ENCODE measurements at regions not wholly inside any gene's neighbourhood (a gene's known extent, or its start where the extent isn't known, plus 50 kb on each side); places are given as distances from the start of the nearest gene placed in this dataset.
A peak's percentile ranks its signal among the peaks of the same experiment; 100 is the strongest.
"Not testable (repeated sequence)": the region's sequence is repeated elsewhere in the genome, so short reads cannot be mapped to it uniquely, and the experiment has no call there.

DNA sequence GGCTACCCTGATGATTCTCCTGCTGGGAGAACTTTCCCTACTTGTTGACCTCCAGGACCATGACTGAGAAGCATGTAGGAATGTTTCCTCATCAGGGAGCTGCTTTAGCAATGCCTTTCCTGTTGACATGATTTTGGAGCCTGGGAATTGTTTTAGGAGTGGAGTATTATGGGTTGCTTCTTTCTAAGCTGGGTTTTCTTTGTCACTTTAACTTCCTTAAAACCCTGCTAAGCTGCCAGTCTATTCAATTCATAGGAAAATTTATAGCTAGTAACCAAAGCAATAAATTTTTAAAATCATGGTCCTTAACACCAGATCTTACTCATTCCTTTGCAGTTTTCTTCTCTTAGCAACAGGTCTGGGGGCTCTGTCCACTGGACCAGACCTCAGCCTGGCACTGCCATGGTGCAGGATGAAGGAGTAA lies 125.6 kb upstream of the TACR1 start:
- peak; percentile 4 for DNase-seq (ENCODE audit: low spot score)

GRCh38 chr2:75324141-75324540 lies 124.8 kb upstream of the TACR1 start:
- DNase-seq (ENCODE audit: low spot score): no peak

DNA sequence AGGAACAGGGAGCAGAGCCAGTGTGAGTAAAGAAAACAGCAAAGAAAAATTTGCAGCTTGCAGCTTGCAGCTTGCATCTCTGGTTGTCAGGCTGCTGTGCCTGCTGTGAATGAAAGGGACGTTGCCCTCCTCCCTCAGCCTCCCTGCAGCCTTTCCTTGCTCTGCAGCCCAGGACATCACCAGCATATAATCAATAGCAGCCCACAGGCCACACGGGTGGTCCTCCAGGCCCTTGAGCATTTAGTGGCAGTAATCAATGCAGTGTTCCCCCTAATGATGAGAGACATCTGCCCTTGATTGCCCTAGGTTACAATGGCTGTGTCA lies 122.2 kb upstream of the TACR1 start:
- no peak for DNase-seq (ENCODE audit: low spot score)

DNA sequence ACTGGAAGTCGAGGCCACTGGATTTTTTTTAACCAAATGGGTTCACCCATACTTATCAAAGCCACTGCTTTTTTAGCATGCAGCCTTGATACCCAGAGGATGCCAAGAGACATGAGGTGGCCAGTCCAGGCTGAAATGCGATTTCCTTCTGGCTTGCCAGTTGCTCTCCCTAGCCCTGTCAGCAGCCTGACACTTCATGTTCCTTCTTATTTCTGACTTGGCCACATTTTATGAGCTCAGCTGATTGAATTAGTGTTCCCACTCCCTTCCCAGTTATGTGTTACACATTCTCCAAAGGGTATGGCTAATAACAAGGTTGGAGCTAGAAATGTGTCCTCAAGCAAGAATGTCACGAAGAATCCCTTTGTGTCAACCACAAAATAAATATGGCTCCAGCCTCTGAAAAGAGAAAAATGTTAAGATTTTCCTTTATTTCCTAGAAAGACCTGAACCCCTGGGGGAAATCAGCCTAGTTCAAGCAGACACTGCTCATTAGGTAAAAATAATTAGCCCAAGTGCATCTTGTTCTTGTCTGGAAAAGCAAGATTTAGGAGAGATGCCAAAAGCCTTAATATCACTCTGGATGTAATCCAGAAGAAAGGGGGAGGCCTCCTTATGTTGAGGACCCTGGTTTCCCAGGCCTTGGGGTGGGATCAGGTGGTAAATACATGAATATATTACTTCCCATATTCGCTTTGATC lies 121.7 kb upstream of the TACR1 start:
- DNase-seq (ENCODE audit: low spot score): no peak

- DNase-seq (ENCODE audit: low spot score): no peak
These were observed 120.6 kb upstream of the TACR1 start for GRCh38 chr2:75319951-75320350.

- no peak for DNase-seq (ENCODE audit: low spot score)
These were observed 118.5 kb upstream of the TACR1 start for GRCh38 chr2:75317802-75318201.

DNA sequence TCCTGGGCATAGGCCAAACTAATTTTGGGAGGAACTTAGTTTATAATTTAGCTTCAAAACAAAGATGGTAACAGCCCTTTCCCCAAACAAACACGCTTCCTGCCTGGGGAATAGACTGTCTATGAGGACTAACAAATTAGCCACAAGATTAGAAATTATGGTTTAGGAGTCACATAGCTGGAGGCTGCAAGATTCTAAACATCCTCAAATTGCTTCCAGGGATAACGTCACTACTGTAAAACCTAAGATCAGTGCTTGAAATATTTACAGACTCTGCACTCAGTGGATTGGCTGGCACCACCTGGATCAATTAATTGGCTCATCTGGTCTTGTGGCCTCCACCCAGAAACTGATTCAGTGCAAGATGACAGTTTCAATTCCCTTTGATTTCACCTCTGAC lies 118.0 kb upstream of the TACR1 start:
- no peak for DNase-seq (ENCODE audit: low spot score)

GRCh38 chr2:75315436-75315835 lies 116.1 kb upstream of the TACR1 start:
- no peak for DNase-seq (ENCODE audit: low spot score)

GRCh38 chr2:75311993-75312392 lies 112.7 kb upstream of the TACR1 start:
- DNase-seq (ENCODE audit: low spot score): no peak

DNA sequence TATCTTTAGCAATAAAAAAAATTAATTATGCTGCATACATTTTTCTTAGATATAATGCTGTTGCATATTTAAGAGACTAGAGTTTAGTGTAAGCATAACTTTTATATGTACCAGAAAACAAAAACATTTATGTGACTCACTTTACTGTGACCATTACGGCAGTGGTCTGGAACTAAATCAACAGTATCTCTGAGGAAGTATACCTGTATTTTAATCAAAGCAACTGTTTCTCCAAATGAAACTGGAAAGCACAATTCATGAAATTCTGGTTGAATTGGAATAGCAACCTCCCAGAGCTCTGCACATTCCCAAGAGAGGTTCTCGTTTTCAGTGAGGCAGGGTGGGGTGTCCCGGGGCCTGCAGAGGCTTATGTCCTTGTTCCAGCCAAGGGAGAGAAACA lies 112.2 kb upstream of the TACR1 start:
- DNase-seq (ENCODE audit: low spot score): no peak

- no peak for DNase-seq (ENCODE audit: low spot score)
These were observed 111.6 kb upstream of the TACR1 start for GRCh38 chr2:75310876-75311275.

DNA sequence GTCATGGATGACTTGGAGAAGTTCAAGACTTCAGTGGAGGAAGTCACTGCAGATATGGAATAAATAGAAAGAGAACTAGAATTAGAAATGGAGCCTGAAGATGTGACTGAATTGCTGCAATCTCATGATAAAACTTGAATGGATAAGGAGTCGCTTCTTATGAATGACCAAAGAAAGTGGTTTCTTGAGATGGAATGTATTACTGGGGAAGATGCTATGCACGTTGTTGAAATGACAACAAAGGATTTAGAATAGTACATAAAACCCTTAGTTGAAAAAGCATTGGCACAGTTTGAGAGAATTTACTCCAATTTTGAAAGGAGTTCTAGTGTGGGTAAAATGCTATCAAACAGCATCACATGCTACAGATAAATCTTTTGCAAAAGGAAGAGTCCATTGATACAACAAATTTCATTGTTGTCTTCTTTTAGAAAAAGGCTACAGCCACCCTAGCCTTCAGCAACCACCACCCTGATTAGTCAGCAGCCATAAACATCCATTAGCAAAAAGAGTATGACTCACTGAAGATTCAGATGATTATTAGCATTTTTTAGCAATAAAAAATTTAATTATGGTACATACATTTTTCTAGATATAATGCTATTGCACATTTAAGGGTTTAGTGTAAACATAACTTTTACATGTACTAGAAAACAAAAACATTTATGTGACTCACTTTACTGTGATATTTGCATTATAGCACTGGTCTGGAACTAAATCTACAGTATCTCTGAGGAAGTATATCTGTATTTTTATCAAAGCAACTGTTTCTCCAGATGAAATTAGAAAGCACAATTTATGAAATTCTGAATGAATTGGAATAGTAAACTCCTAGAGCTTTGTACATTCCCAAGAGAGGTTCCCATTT lies 110.5 kb upstream of the TACR1 start:
- no peak for DNase-seq (ENCODE audit: low spot score)

GRCh38 chr2:75303227-75303626 lies 103.9 kb upstream of the TACR1 start:
- no peak for DNase-seq (ENCODE audit: low spot score)

- DNase-seq (ENCODE audit: low spot score): no peak
These were observed 95.0 kb upstream of the TACR1 start for GRCh38 chr2:75294362-75294761.

GRCh38 chr2:75292826-75293225 lies 93.5 kb upstream of the TACR1 start:
- peak; percentile 85 for DNase-seq (ENCODE audit: low spot score)

DNA sequence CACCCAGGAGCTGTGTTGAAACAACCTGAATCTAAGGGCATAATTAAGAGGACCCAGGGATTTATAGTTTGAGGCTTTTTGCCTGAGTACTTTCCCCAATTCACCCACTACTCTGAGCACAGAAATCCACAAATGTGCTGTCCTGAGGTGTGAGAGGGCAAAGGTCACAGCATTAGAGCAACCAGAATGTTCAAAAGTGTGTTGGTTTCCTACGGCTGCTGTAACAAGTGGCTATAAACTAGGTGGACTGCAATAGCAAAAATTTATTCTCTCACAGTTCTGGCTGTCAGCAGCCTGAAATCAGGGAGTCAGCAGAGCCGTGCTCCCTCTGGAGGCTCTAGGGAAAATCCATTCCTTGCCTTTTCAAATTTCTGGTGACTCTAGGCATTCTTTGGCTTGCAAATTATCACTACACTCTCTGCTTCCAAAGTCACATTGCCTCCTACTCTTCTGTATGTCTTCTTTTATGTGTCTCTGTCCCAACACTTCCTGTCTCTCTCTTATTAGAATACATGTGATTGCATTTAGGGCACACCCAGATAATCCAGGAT lies 91.4 kb upstream of the TACR1 start:
- DNase-seq (ENCODE audit: low spot score): no peak

- no peak for DNase-seq (ENCODE audit: low spot score)
These were observed 90.5 kb upstream of the TACR1 start for GRCh38 chr2:75289771-75290170.

DNA sequence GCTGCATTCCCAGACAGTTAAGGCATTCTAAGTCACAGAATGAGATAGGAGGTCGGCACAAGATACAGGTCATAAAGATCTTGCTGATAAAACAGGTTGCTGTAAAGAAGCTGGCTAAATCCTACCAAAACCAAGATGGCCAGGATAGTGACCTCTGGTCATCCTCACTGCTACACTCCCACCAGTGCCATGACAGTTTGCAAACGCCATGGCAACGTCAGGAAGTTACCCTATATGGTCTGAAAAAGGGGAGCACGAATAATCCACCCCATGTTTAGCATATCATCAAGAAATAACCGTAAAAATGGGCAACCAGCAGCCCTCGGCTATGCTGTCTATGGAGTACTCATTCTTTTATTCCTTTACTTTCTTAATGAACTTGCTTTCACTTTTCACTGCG lies 89.9 kb upstream of the TACR1 start:
- not testable (repeated sequence) for DNase-seq (ENCODE audit: low spot score)

DNA sequence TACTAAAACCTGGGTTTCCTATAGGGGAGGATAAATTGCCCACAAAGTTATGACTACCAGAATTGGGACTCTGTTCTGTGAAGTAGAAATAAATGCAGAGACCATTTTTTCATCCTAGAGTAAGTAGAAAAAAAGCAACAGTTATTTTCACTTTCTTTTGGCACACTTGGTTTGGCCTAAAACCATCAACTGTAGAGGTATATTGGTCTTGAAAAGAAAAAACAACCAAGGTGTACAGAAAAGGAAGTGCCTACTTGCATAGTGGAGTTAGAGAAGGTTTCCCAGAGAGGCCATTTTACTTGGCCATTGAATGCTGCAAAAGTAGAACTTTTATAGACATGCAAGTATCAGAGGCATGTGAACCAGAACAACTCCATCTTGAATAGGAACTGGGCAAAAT lies 89.4 kb upstream of the TACR1 start:
- no peak for DNase-seq (ENCODE audit: low spot score)

DNA sequence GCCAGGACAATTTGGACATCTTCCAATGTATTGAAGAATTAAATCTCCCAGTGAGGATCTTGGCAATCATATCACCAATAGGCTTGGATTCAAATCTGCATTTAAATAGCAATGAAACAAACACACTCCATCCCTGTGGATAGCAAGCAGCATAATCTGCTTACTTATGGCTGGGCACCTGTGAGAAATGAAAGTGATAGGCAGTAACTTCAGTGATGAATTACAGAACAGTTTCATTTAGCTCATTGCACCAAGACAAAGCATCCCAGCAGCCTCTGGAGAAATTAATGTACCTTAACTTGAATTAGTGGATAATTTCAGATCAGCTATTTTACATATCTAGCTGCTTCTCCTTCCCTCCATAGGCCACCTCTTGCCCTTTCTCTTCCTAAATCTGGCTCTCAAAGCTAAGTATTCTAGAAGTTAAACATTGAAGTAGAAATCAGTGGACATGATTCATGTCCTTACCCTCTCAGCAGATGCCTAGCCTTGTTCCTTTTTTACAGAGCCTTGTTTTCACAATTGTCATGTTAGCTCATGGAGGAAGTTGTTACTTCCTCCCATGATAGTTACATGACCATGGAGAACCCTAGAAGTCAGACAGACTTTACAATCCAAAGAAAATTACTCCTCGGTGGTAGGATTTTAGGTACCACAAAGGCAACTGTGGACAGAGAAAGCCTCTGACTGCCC lies 88.5 kb upstream of the TACR1 start:
- peak; percentile 25 for DNase-seq (ENCODE audit: low spot score)

DNA sequence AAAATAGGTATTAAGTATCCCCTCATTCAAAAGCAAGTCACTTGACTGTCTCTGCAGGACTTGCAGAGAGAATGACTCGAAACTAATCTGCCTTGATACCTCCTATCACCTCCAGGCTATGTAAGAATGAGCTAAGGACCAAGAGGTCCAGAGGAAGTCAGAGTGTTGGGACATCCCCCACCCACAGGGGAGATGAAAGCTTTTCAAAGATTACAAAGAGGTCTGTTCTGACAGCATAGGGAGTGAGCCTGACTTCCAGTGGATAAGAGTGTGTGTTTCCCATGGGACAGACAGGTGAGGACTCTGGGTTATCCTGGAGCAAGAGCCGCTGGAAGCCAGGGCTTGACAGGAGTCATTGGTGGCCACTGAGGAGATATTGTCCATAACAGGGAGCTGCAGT lies 85.0 kb upstream of the TACR1 start:
- DNase-seq (ENCODE audit: low spot score): no peak

DNA sequence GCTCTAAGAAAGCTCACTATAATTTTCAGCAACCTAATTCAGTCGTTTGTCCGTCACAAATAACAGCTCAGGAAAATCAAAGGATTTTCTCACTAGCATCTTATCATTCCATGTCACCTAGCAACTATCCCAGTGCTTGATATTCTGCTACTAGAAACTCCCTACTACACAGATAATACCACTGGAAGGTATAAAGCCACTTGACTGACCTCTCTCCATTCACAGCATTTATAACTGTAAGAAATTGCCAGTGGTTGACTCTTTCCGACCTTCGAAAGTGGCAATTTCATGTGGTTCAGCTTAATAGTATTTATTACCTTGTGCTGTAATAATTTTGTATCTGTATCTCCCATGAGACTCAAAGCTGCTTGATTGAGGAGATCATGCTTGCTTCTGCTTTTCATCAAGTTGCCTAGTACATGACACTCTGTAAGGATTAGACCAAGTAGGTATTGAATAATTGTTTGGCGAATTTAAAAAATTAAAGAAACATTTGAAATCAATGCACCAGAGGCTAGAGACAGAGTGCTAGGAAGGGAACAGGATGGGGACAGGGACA lies 79.6 kb upstream of the TACR1 start:
- no peak for DNase-seq (ENCODE audit: low spot score)

GRCh38 chr2:75278314-75278713 lies 79.0 kb upstream of the TACR1 start:
- DNase-seq (ENCODE audit: low spot score): no peak

Measured in kidney capillary endothelial cell (primary cell).